Body of pancreas (tissue), 4 donors: ENCODE measurements at regions not wholly inside any gene's neighbourhood (a gene's known extent, or its start where the extent isn't known, plus 50 kb on each side); places are given as distances from the start of the nearest gene placed in this dataset.

Source experiments
- CTCF ChIP-seq, 7 experiments: fragments of 450-650 bp in 4 of 7; fragments of 200-600 bp in 3 of 7; sonication (generic) in 3 of 7; IDR thresholded peaks; one replicate each; pipeline ENCODE4 v1.5.1; 2016 to 2019; ENCODE audit warnings: antibody characterized with exemption in 7 of 7
- POLR2A ChIP-seq, 3 donors: fragments of 450-650 bp; IDR thresholded peaks; one replicate each; pipeline ENCODE4 v1.6.1; 2016; ENCODE audit warnings: antibody characterized with exemption in 3 of 3, mild to moderate bottlenecking in 2 of 3

GRCh38 chr11:112318661-112319060 lies 58.0 kb upstream of the PLET1 start:
- TF ChIP-seq CTCF (IDR thresholded peaks at IDR 0.05) (no peak), POLR2A (IDR thresholded peaks at IDR 0.05) (no peak)
